ENCODE measurements at regions not wholly inside any gene's neighbourhood (a gene's known extent, or its start where the extent isn't known, plus 50 kb on each side); places are given as distances from the start of the nearest gene placed in this dataset.

- H3K27me3 ChIP-seq (ENCODE audit: insufficient read depth, poor library complexity, severe bottlenecking): no peaks in the 10 kb centered on the region
- TF ChIP-seq REST (IDR thresholded peaks at IDR 0.05; ENCODE audit: insufficient replicate concordance, low read depth): no peak
- no peak for TF ChIP-seq GABPA (IDR thresholded peaks at IDR 0.05; ENCODE audit: low read depth)
- no peak for TF ChIP-seq CTCF (IDR thresholded peaks at IDR 0.05; ENCODE audit: insufficient read depth, low read length)
- no peak for TF ChIP-seq SPI1 (IDR thresholded peaks at IDR 0.05; ENCODE audit: borderline replicate concordance, low read depth)
- no peak for TF ChIP-seq POLR2AphosphoS5 (IDR thresholded peaks at IDR 0.05; ENCODE audit: low read depth)
- no peak overlapping the region for H3K4me3 ChIP-seq (replicated peaks; ENCODE audit: insufficient read depth, low read length)
- DNase-seq (ENCODE audit: low read depth in 1 of 2, low spot score in 1 of 2): no peak
- H3K27ac ChIP-seq (replicated peaks): no peak overlapping the region
Observed at GRCh38 chr6:49027644-49028043, 435.4 kb downstream of the MMUT start.

GRCh38 chr6:49025273-49026240, 437.5 kb downstream of the MMUT start:
- Histone ChIP-seq H3K4me3 (replicated peaks; ENCODE audit: insufficient read depth, low read length) (no peak overlapping the region), H3K27ac (replicated peaks) (no peak overlapping the region), H3K27me3 (ENCODE audit: insufficient read depth, poor library complexity, severe bottlenecking) (no peaks in the 10 kb centered on the region)
- TF ChIP-seq POLR2AphosphoS5 (IDR thresholded peaks at IDR 0.05; ENCODE audit: low read depth): no peak
- DNase-seq (ENCODE audit: low read depth in 1 of 2, low spot score in 1 of 2): no peak

GRCh38 chr6:49004801-49005200, 458.3 kb downstream of the MMUT start:
- Histone ChIP-seq H3K4me3 (replicated peaks; ENCODE audit: insufficient read depth, low read length) (no peak overlapping the region), H3K27ac (replicated peaks) (no peak overlapping the region), H3K27me3 (ENCODE audit: insufficient read depth, poor library complexity, severe bottlenecking) (no peaks in the 10 kb centered on the region)
- TF ChIP-seq REST (IDR thresholded peaks at IDR 0.05; ENCODE audit: insufficient replicate concordance, low read depth) (no peak), POLR2AphosphoS5 (IDR thresholded peaks at IDR 0.05; ENCODE audit: low read depth) (no peak), SPI1 (IDR thresholded peaks at IDR 0.05; ENCODE audit: borderline replicate concordance, low read depth) (no peak), GABPA (IDR thresholded peaks at IDR 0.05; ENCODE audit: low read depth) (no peak)
- no peak for DNase-seq (ENCODE audit: low read depth in 1 of 2, low spot score in 1 of 2)

GRCh38 chr6:49003348-49003747, 459.7 kb downstream of the MMUT start:
- no peak for DNase-seq (ENCODE audit: low read depth in 1 of 2, low spot score in 1 of 2)
- TF ChIP-seq POLR2AphosphoS5 (IDR thresholded peaks at IDR 0.05; ENCODE audit: low read depth): no peak
- no peak for TF ChIP-seq SPI1 (IDR thresholded peaks at IDR 0.05; ENCODE audit: borderline replicate concordance, low read depth)
- TF ChIP-seq REST (IDR thresholded peaks at IDR 0.05; ENCODE audit: insufficient replicate concordance, low read depth): no peak
- no peak for TF ChIP-seq GABPA (IDR thresholded peaks at IDR 0.05; ENCODE audit: low read depth)
- TF ChIP-seq CTCF (IDR thresholded peaks at IDR 0.05; ENCODE audit: insufficient read depth, low read length): no peak
- no peak overlapping the region for H3K4me3 ChIP-seq (replicated peaks; ENCODE audit: insufficient read depth, low read length)
- H3K27ac ChIP-seq (replicated peaks): no peak overlapping the region
- no peaks in the 10 kb centered on the region for H3K27me3 ChIP-seq (ENCODE audit: insufficient read depth, poor library complexity, severe bottlenecking)
